Endodermal cell (in vitro differentiated cells): ENCODE measurements at regions not wholly inside any gene's neighbourhood (a gene's known extent, or its start where the extent isn't known, plus 50 kb on each side); places are given as distances from the start of the nearest gene placed in this dataset.

Source experiments
- DNase-seq: peaks from one replicate; pipeline ENCODE4 v3.0.0-alpha.2; 2017
- H3K27ac ChIP-seq: 2 replicates; pipeline ENCODE4 v1.5.1; 2013; ENCODE audit warnings: mild to moderate bottlenecking, low read depth, low read length, moderate library complexity
- H3K27me3 ChIP-seq: 2 replicates; pipeline ENCODE4 v1.6.1; 2013; ENCODE audit warnings: mild to moderate bottlenecking, low read length, moderate library complexity; ENCODE audit not compliant: insufficient read depth, control insufficient read depth, poor library complexity, severe bottlenecking
- H3K36me3 ChIP-seq: 2 replicates; pipeline ENCODE4 v1.7.0; 2013; ENCODE audit warnings: mild to moderate bottlenecking, low read length, moderate library complexity; ENCODE audit not compliant: control insufficient read depth, insufficient read depth
- H3K4me1 ChIP-seq: one replicate; pipeline ENCODE4 v1.7.0; 2013; ENCODE audit warnings: low read length; ENCODE audit not compliant: control insufficient read depth, insufficient read depth
- H3K4me3 ChIP-seq: 2 replicates; pipeline ENCODE4 v1.5.1; 2013; ENCODE audit warnings: mild to moderate bottlenecking, low read length, moderate library complexity
- H3K9ac ChIP-seq: 2 replicates; pipeline ENCODE4 v1.6.1; 2013; ENCODE audit warnings: mild to moderate bottlenecking, low read length, moderate library complexity; ENCODE audit not compliant: poor library complexity, severe bottlenecking; ENCODE audit errors: extremely low read depth
- H3K9me3 ChIP-seq: 2 replicates; pipeline ENCODE4 v1.6.1; 2013; ENCODE audit warnings: mild to moderate bottlenecking, low read length, moderate library complexity; ENCODE audit not compliant: control insufficient read depth
- H3K27ac Mint-ChIP-seq: 2 replicates; pipeline ENCODE4 v1.8.0; 2020; ENCODE audit warnings: mixed read lengths
- H3K27me3 Mint-ChIP-seq: 2 replicates; pipeline ENCODE4 v1.8.0; 2021; ENCODE audit warnings: mild to moderate bottlenecking, mixed read lengths; ENCODE audit not compliant: insufficient read depth
- H3K36me3 Mint-ChIP-seq: 2 replicates; pipeline ENCODE4 v1.8.0; 2020; ENCODE audit warnings: low read depth, mixed read lengths
- H3K4me1 Mint-ChIP-seq: 2 replicates; pipeline ENCODE4 v1.8.0; 2020; ENCODE audit warnings: mixed read lengths
- H3K4me3 Mint-ChIP-seq: 2 replicates; pipeline ENCODE4 v1.8.0; 2020; ENCODE audit warnings: mild to moderate bottlenecking, moderate library complexity, mixed read lengths
- H3K9me3 Mint-ChIP-seq: 2 replicates; pipeline ENCODE4 v1.8.0; 2020; ENCODE audit warnings: mild to moderate bottlenecking, mixed read lengths
- WGBS, 2 experiments: methylation state at CpG; one replicate each; pipeline versions ENCODE4 v1.1.5 to v1.1.7; 2013; ENCODE audit warnings: missing lambda C conversion rate in 2 of 2, mixed read lengths in 1 of 2; ENCODE audit not compliant: insufficient coverage in 1 of 2, insufficient read length in 1 of 2; 5-methylcytosine and 5-hydroxymethylcytosine counted together
- TF ChIP-seq, protein P1 (sequence below): fragments of 200-600 bp; sonication (generic); conservative IDR thresholded peaks from 2 replicates; pipeline ENCODE4 v1.5.0; 2021; ENCODE audit warnings: antibody characterized with exemption, mild to moderate bottlenecking

DNA sequence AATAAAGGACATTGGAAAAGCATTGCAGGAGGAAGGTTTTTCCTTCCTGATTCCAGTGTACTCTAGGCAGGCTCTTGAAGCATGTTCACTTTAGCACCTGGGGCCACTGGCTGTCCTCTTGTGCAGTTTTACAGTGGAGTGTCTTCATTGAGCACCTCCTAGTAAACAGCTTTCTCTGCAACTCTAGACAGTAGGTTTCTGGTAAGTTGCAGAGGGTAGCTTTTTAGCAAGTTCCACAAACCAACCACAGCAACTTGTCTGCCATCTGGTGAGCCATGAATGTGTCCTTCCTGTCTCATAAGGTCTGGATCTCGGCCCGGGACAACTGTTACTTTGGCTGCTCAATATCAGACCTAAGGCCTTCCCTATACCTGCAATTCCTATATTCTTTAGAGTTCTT, 488.0 kb downstream of the MAN2A1 start:
- H3K4me1 ChIP-seq = no peaks in the 10 kb centered on the region
- TF ChIP-seq, protein P1, sequence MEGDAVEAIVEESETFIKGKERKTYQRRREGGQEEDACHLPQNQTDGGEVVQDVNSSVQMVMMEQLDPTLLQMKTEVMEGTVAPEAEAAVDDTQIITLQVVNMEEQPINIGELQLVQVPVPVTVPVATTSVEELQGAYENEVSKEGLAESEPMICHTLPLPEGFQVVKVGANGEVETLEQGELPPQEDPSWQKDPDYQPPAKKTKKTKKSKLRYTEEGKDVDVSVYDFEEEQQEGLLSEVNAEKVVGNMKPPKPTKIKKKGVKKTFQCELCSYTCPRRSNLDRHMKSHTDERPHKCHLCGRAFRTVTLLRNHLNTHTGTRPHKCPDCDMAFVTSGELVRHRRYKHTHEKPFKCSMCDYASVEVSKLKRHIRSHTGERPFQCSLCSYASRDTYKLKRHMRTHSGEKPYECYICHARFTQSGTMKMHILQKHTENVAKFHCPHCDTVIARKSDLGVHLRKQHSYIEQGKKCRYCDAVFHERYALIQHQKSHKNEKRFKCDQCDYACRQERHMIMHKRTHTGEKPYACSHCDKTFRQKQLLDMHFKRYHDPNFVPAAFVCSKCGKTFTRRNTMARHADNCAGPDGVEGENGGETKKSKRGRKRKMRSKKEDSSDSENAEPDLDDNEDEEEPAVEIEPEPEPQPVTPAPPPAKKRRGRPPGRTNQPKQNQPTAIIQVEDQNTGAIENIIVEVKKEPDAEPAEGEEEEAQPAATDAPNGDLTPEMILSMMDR = no peak
- H3K9me3 Mint-ChIP-seq = no peaks in the 10 kb centered on the region
- 87 to 100% methylated on average over 2 of the region's 2 CpGs for WGBS, 2 experiments
- H3K4me3 ChIP-seq = no peak overlapping the region
- H3K9ac ChIP-seq = no peak overlapping the region
- no peak overlapping the region for H3K27ac Mint-ChIP-seq
- H3K27ac ChIP-seq = no peak overlapping the region
- H3K36me3 ChIP-seq = no peaks in the 10 kb centered on the region
- H3K9me3 ChIP-seq = peaks cover 4% of the 10 kb centered on the region
- H3K4me1 Mint-ChIP-seq = peaks cover 9% of the 10 kb centered on the region
- no peaks in the 10 kb centered on the region for H3K27me3 Mint-ChIP-seq
- DNase-seq = no peak
- H3K4me3 Mint-ChIP-seq = no peak overlapping the region
- H3K27me3 ChIP-seq = no peaks in the 10 kb centered on the region
- H3K36me3 Mint-ChIP-seq = no peaks in the 10 kb centered on the region

DNA sequence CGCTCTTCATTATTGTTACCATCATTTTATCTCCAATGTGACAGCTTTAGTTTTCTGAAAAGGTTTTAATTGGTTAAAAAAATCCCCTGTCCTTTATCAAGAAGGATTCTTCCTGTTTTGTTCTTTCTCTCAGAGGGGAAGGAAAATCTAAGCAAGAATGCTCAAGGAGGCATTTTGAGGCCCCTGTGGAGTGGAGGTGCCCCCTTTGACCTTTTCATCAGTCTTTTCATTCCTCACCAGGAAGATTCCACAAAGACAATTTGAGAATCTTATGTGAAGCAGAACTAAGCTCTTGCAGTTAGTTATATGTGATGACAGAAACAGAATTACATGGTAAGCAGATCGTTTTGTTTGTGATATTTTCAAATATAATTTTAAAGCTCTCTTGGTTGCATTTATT, 489.6 kb downstream of the MAN2A1 start:
- Mint-ChIP-seq H3K27me3 (no peaks in the 10 kb centered on the region), H3K36me3 (no peaks in the 10 kb centered on the region), H3K9me3 (no peaks in the 10 kb centered on the region), H3K4me3 (no peak overlapping the region), H3K27ac (no peak overlapping the region), H3K4me1 (peaks cover 5% of the 10 kb centered on the region)
- Histone ChIP-seq H3K9me3 (peaks cover 4% of the 10 kb centered on the region), H3K4me1 (no peaks in the 10 kb centered on the region), H3K4me3 (no peak overlapping the region), H3K27ac (peak overlapping the region; percentile 51), H3K9ac (no peak overlapping the region), H3K27me3 (no peaks in the 10 kb centered on the region), H3K36me3 (no peaks in the 10 kb centered on the region)
- TF ChIP-seq, protein P1 = no peak
- 20 to 78% methylated on average over 1 to 2 of the region's 2 CpGs for WGBS, 2 experiments
- no peak for DNase-seq

DNA sequence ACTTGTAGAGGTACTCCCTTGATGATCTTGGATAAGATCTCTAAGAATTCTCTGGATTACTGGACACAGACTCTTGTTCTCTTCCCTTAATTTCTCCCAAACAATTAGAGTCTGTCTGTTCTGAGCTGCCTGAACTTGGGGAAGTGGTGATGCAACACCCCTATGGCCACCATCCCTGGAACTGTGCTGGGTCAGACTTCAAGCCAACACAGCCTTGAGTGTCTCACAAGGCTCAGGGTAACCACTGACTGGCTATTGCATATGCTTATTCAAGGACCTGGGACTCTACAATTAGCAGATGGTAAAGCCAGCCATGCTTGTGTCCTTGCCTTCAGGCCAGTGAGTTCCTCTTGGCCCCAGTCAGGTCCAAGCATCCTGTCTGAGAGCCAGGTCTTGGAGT, 504.5 kb downstream of the MAN2A1 start:
- no peak for DNase-seq
- TF ChIP-seq, protein P1 = no peak
- Histone ChIP-seq H3K9me3 (peaks cover 7% of the 10 kb centered on the region), H3K27me3 (peaks cover 8% of the 10 kb centered on the region), H3K36me3 (no peaks in the 10 kb centered on the region), H3K9ac (no peak overlapping the region), H3K4me3 (no peak overlapping the region), H3K4me1 (no peaks in the 10 kb centered on the region), H3K27ac (no peak overlapping the region)
- Mint-ChIP-seq H3K4me3 (no peak overlapping the region), H3K9me3 (peaks cover 4% of the 10 kb centered on the region), H3K27me3 (no peaks in the 10 kb centered on the region), H3K36me3 (no peaks in the 10 kb centered on the region), H3K4me1 (no peaks in the 10 kb centered on the region), H3K27ac (no peak overlapping the region)
